ENCODE measurements at regions not wholly inside any gene's neighbourhood (a gene's known extent, or its start where the extent isn't known, plus 50 kb on each side); places are given as distances from the start of the nearest gene placed in this dataset.

GRCh38 chr10:117748058-117748457 is 205.5 kb downstream of the EMX2 start:
- TF ChIP-seq ZNF157 (tag by site-specific recombination; IDR thresholded peaks at IDR 0.05): no peak
- no peak for TF ChIP-seq ZNF768 (tag by site-specific recombination; IDR thresholded peaks at IDR 0.05)
- TF ChIP-seq REPIN1 (tag by site-specific recombination; IDR thresholded peaks at IDR 0.05; ENCODE audit: low read depth): no peak
- no peak for TF ChIP-seq ZNF37A (tag by site-specific recombination; IDR thresholded peaks at IDR 0.05)
- TF ChIP-seq KLF8 (tag by site-specific recombination; IDR thresholded peaks at IDR 0.05): no peak
- no peak for TF ChIP-seq ZNF311 (tag by site-specific recombination; IDR thresholded peaks at IDR 0.05; ENCODE audit: borderline replicate concordance)
- TF ChIP-seq ZNF561 (tag by site-specific recombination; IDR thresholded peaks at IDR 0.05; ENCODE audit: borderline replicate concordance): no peak
- CTCF ChIA-PET: no interaction called here
- no peak overlapping the region for H3K4me3 ChIP-seq (ENCODE audit: low read depth, low read length)
- POLR2A ChIA-PET: no interaction called here
- H3K36me3 ChIP-seq (ENCODE audit: control insufficient read depth in 2 of 2, insufficient read depth in 1 of 2, low read length in 2 of 2): no peaks in the 10 kb centered on the region
- H3K9me3 ChIP-seq (ENCODE audit: control insufficient read depth, insufficient read depth, low read depth, low read length): no peaks in the 10 kb centered on the region
- H3K27ac ChIP-seq (ENCODE audit: extremely low read depth, low read depth, low read length): no peak overlapping the region
- no peaks in the 10 kb centered on the region for H3K4me1 ChIP-seq (ENCODE audit: control insufficient read depth, insufficient read depth, low read length)

GRCh38 chr10:117750616-117751015 is 208.1 kb downstream of the EMX2 start:
- H3K4me3 ChIP-seq (ENCODE audit: low read depth, low read length): no peak overlapping the region
- H3K36me3 ChIP-seq (ENCODE audit: control insufficient read depth in 2 of 2, insufficient read depth in 1 of 2, low read length in 2 of 2): no peaks in the 10 kb centered on the region
- no peaks in the 10 kb centered on the region for H3K9me3 ChIP-seq (ENCODE audit: control insufficient read depth, insufficient read depth, low read depth, low read length)
- no peaks in the 10 kb centered on the region for H3K4me1 ChIP-seq (ENCODE audit: control insufficient read depth, insufficient read depth, low read length)
- H3K27ac ChIP-seq (ENCODE audit: extremely low read depth, low read depth, low read length): no peak overlapping the region
- POLR2A ChIA-PET: no interaction called here
- CTCF ChIA-PET: no interaction called here
- no peak for TF ChIP-seq KLF16 (tag by site-specific recombination; IDR thresholded peaks at IDR 0.05)
- TF ChIP-seq, protein P1, sequence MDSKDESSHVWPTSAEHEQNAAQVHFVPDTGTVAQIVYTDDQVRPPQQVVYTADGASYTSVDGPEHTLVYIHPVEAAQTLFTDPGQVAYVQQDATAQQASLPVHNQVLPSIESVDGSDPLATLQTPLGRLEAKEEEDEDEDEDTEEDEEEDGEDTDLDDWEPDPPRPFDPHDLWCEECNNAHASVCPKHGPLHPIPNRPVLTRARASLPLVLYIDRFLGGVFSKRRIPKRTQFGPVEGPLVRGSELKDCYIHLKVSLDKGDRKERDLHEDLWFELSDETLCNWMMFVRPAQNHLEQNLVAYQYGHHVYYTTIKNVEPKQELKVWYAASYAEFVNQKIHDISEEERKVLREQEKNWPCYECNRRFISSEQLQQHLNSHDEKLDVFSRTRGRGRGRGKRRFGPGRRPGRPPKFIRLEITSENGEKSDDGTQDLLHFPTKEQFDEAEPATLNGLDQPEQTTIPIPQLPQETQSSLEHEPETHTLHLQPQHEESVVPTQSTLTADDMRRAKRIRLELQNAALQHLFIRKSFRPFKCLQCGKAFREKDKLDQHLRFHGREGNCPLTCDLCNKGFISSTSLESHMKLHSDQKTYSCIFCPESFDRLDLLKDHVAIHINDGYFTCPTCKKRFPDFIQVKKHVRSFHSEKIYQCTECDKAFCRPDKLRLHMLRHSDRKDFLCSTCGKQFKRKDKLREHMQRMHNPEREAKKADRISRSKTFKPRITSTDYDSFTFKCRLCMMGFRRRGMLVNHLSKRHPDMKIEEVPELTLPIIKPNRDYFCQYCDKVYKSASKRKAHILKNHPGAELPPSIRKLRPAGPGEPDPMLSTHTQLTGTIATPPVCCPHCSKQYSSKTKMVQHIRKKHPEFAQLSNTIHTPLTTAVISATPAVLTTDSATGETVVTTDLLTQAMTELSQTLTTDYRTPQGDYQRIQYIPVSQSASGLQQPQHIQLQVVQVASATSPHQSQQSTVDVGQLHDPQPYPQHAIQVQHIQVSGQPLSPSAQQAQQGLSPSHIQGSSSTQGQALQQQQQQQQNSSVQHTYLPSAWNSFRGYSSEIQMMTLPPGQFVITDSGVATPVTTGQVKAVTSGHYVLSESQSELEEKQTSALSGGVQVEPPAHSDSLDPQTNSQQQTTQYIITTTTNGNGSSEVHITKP (tag by site-specific recombination; IDR thresholded peaks at IDR 0.05): no peak

GRCh38 chr10:117751259-117751658 is 208.7 kb downstream of the EMX2 start:
- ChIA-PET POLR2A (no interaction called here), CTCF (no interaction called here)
- H3K36me3 ChIP-seq (ENCODE audit: control insufficient read depth in 2 of 2, insufficient read depth in 1 of 2, low read length in 2 of 2): no peaks in the 10 kb centered on the region
- H3K4me3 ChIP-seq (ENCODE audit: low read depth, low read length): no peak overlapping the region
- H3K4me1 ChIP-seq (ENCODE audit: control insufficient read depth, insufficient read depth, low read length): no peaks in the 10 kb centered on the region
- no peak for TF ChIP-seq PRDM6 (tag by site-specific recombination; IDR thresholded peaks at IDR 0.05)
- no peak for TF ChIP-seq ZFP37 (tag by site-specific recombination; IDR thresholded peaks at IDR 0.05)
- TF ChIP-seq ZNF23 (tag by site-specific recombination; IDR thresholded peaks at IDR 0.05; ENCODE audit: borderline replicate concordance): no peak
- TF ChIP-seq ZNF140 (tag by site-specific recombination; IDR thresholded peaks at IDR 0.05): no peak
- TF ChIP-seq KLF10 (tag by site-specific recombination; IDR thresholded peaks at IDR 0.05): no peak
- TF ChIP-seq HOXC10 (CRISPR knock-in tag; IDR thresholded peaks at IDR 0.05): no peak
- no peak overlapping the region for H3K27ac ChIP-seq (ENCODE audit: extremely low read depth, low read depth, low read length)
- H3K9me3 ChIP-seq (ENCODE audit: control insufficient read depth, insufficient read depth, low read depth, low read length): no peaks in the 10 kb centered on the region

DNA sequence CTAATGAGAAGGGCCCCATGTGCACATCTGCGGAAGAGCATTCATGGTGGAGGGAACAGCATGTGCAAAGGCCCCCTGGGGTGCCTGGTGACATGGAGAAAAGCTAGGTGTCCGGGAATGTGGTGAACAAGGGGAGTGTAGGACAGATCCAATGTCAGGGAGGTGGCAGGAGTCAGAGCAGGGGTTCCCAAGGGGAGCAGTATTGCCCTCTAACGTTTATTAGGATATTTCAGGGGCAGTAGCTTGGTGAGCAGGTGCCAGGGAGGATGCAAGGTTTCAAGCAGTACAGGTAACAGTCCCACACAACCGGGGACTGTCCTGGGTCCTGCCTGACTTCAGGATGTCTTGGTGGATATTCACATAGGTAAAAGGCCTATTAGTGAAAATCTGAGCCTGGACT is 209.6 kb downstream of the EMX2 start:
- H3K9me3 ChIP-seq (ENCODE audit: control insufficient read depth, insufficient read depth, low read depth, low read length): no peaks in the 10 kb centered on the region
- H3K4me1 ChIP-seq (ENCODE audit: control insufficient read depth, insufficient read depth, low read length): no peaks in the 10 kb centered on the region
- ChIA-PET POLR2A (no interaction called here), CTCF (no interaction called here)
- TF ChIP-seq ZNF558 (tag by site-specific recombination; IDR thresholded peaks at IDR 0.05) (no peak), ZSCAN30 (tag by site-specific recombination; IDR thresholded peaks at IDR 0.05) (no peak), ZXDB (tag by site-specific recombination; IDR thresholded peaks at IDR 0.05) (no peak), ZNF341 (tag by site-specific recombination; IDR thresholded peaks at IDR 0.05; ENCODE audit: low read depth) (no peak), ZIC2 (tag by site-specific recombination; IDR thresholded peaks at IDR 0.05) (peak; percentile 63; the same call in 1 of the 2 replicates)
- TF ChIP-seq, protein P2, sequence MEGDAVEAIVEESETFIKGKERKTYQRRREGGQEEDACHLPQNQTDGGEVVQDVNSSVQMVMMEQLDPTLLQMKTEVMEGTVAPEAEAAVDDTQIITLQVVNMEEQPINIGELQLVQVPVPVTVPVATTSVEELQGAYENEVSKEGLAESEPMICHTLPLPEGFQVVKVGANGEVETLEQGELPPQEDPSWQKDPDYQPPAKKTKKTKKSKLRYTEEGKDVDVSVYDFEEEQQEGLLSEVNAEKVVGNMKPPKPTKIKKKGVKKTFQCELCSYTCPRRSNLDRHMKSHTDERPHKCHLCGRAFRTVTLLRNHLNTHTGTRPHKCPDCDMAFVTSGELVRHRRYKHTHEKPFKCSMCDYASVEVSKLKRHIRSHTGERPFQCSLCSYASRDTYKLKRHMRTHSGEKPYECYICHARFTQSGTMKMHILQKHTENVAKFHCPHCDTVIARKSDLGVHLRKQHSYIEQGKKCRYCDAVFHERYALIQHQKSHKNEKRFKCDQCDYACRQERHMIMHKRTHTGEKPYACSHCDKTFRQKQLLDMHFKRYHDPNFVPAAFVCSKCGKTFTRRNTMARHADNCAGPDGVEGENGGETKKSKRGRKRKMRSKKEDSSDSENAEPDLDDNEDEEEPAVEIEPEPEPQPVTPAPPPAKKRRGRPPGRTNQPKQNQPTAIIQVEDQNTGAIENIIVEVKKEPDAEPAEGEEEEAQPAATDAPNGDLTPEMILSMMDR (tag by site-specific recombination; IDR thresholded peaks at IDR 0.05): 0 out of 2 replicates have a peak, but pooled peaks have one; percentile 12
- TF ChIP-seq, protein P3, sequence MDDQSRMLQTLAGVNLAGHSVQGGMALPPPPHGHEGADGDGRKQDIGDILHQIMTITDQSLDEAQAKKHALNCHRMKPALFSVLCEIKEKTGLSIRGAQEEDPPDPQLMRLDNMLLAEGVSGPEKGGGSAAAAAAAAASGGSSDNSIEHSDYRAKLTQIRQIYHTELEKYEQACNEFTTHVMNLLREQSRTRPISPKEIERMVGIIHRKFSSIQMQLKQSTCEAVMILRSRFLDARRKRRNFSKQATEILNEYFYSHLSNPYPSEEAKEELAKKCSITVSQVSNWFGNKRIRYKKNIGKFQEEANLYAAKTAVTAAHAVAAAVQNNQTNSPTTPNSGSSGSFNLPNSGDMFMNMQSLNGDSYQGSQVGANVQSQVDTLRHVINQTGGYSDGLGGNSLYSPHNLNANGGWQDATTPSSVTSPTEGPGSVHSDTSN (CRISPR knock-in tag; IDR thresholded peaks at IDR 0.05): no peak
- no peak overlapping the region for H3K27ac ChIP-seq (ENCODE audit: extremely low read depth, low read depth, low read length)
- H3K36me3 ChIP-seq (ENCODE audit: control insufficient read depth in 2 of 2, insufficient read depth in 1 of 2, low read length in 2 of 2): no peaks in the 10 kb centered on the region
- no peak overlapping the region for H3K4me3 ChIP-seq (ENCODE audit: low read depth, low read length)
